WTC11 (cell line): ENCODE measurements at regions not wholly inside any gene's neighbourhood (a gene's known extent, or its start where the extent isn't known, plus 50 kb on each side); places are given as distances from the start of the nearest gene placed in this dataset.

ENCODE experiments used
- ATAC-seq: fragments of 200-7000 bp; cut with Tn5 transposase; 2 replicates; pipeline ENCODE4 v1.10.0; 2021; ENCODE audit warnings: mild to moderate bottlenecking, moderate library complexity
- CTCF ChIA-PET: fragments of 300-600 bp; sonication (Branson Sonifier 250); formaldehyde crosslinking; loops from one replicate; lab custom pipeline; 2021; ENCODE audit warnings: antibody characterized with exemption; lab: Charles Lee
- POLR2A ChIA-PET: fragments of 350-600 bp; sonication (Branson Sonifier 250); formaldehyde crosslinking; loops from one replicate; lab custom pipeline; 2021; ENCODE audit warnings: antibody characterized with exemption; lab: Charles Lee
- DNase-seq: peaks from one replicate; pipeline ENCODE4 v3.0.0; 2021; ENCODE audit warnings: low spot score
- H3K27ac Mint-ChIP-seq: 2 replicates; pipeline ENCODE4 v1.8.0; 2021; ENCODE audit warnings: mixed read lengths
- H3K27me3 Mint-ChIP-seq: 2 replicates; pipeline ENCODE4 v1.8.0; 2021; ENCODE audit warnings: low read depth, mild to moderate bottlenecking, moderate library complexity, mixed read lengths
- H3K36me3 Mint-ChIP-seq: 2 replicates; pipeline ENCODE4 v1.8.0; 2021; ENCODE audit warnings: mixed read lengths
- H3K4me1 Mint-ChIP-seq: 2 replicates; pipeline ENCODE4 v1.8.0; 2022; ENCODE audit warnings: mixed read lengths
- H3K4me3 Mint-ChIP-seq: 2 replicates; pipeline ENCODE4 v1.8.0; 2021; ENCODE audit warnings: mild to moderate bottlenecking, moderate library complexity, mixed read lengths
- H3K9me3 Mint-ChIP-seq: 2 replicates; pipeline ENCODE4 v1.8.0; 2021; ENCODE audit warnings: mixed read lengths
- AR ChIP-seq: fragments of 250-450 bp; sonication (Bioruptor Pico); IDR thresholded peaks from 2 replicates; pipeline ENCODE4 v1.9.0; 2021; ENCODE audit warnings: mild to moderate bottlenecking
- CDX4 ChIP-seq: fragments of 250-450 bp; sonication (Bioruptor Pico); IDR thresholded peaks from 2 replicates; pipeline ENCODE4 v1.9.0; 2021; ENCODE audit warnings: moderate library complexity, mild to moderate bottlenecking, inconsistent platforms, borderline replicate concordance
- CREM ChIP-seq: sonication (generic); formaldehyde crosslinking; IDR thresholded peaks from 2 replicates; pipeline ENCODE4 v1.8.1; 2022; ENCODE audit warnings: mild to moderate bottlenecking, missing genetic modification reagents, moderate library complexity
- E2F1 ChIP-seq: sonication (generic); formaldehyde crosslinking; IDR thresholded peaks from 2 replicates; pipeline ENCODE4 v1.8.0; 2022; ENCODE audit warnings: mild to moderate bottlenecking, missing genetic modification reagents
- ERG ChIP-seq: fragments of 250-450 bp; sonication (Bioruptor Pico); IDR thresholded peaks from 2 replicates; pipeline ENCODE4 v1.8.0; 2021; ENCODE audit warnings: mild to moderate bottlenecking
- ESRRA ChIP-seq: sonication (generic); formaldehyde crosslinking; IDR thresholded peaks from 2 replicates; pipeline ENCODE4 v1.8.1; 2022; ENCODE audit warnings: mild to moderate bottlenecking, missing genetic modification reagents, borderline replicate concordance
- FOXP1 ChIP-seq: sonication (generic); formaldehyde crosslinking; IDR thresholded peaks from 2 replicates; pipeline ENCODE4 v1.8.0; 2022; ENCODE audit warnings: missing genetic modification reagents, mild to moderate bottlenecking, moderate library complexity, borderline replicate concordance
- IRF1 ChIP-seq: sonication (generic); formaldehyde crosslinking; IDR thresholded peaks from 2 replicates; pipeline ENCODE4 v1.8.0; 2023; ENCODE audit warnings: missing genetic modification reagents
- MXD4 ChIP-seq: fragments of 250-450 bp; sonication (Bioruptor Pico); IDR thresholded peaks from 2 replicates; pipeline ENCODE4 v1.8.0; 2021; ENCODE audit warnings: mild to moderate bottlenecking, moderate library complexity, borderline replicate concordance
- NFYB ChIP-seq: sonication (generic); formaldehyde crosslinking; conservative IDR thresholded peaks from 2 replicates; pipeline ENCODE4 v1.8.0; 2022; ENCODE audit warnings: low read depth, missing genetic modification reagents
- RELA ChIP-seq: sonication (generic); formaldehyde crosslinking; IDR thresholded peaks from 2 replicates; pipeline ENCODE4 v1.8.1; 2022; ENCODE audit warnings: missing genetic modification reagents, mild to moderate bottlenecking, borderline replicate concordance
- TCF7 ChIP-seq: sonication (generic); formaldehyde crosslinking; IDR thresholded peaks from 2 replicates; pipeline ENCODE4 v1.8.0; 2022; ENCODE audit warnings: mild to moderate bottlenecking, low read depth, missing genetic modification reagents, moderate library complexity
- TEAD1 ChIP-seq: sonication (generic); formaldehyde crosslinking; IDR thresholded peaks from 2 replicates; pipeline ENCODE4 v1.8.0; 2022; ENCODE audit warnings: mild to moderate bottlenecking, missing genetic modification reagents
- TEAD4 ChIP-seq: sonication (generic); formaldehyde crosslinking; IDR thresholded peaks from 2 replicates; pipeline ENCODE4 v1.8.0; 2022; ENCODE audit warnings: mild to moderate bottlenecking, missing genetic modification reagents
- USF2 ChIP-seq: sonication (generic); formaldehyde crosslinking; IDR thresholded peaks from 2 replicates; pipeline ENCODE4 v1.8.1; 2023; ENCODE audit warnings: mild to moderate bottlenecking, missing genetic modification reagents, moderate library complexity
- ZNF138 ChIP-seq: sonication (generic); formaldehyde crosslinking; conservative IDR thresholded peaks from 2 replicates; pipeline ENCODE4 v1.8.1; 2022; ENCODE audit warnings: mild to moderate bottlenecking, moderate library complexity, missing genetic modification reagents
- ZSCAN18 ChIP-seq: fragments of 250-450 bp; sonication (Bioruptor Pico); IDR thresholded peaks from 2 replicates; pipeline ENCODE4 v2.1.2; 2022; ENCODE audit warnings: mild to moderate bottlenecking, moderate library complexity

GRCh38 chr10:29120216-29120615, 168.7 kb upstream of the LYZL1 start (continued):
- TF ChIP-seq TCF7 (CRISPR knock-in tag), result no peak
- no peak for TF ChIP-seq IRF1 (CRISPR knock-in tag)
- no peak for TF ChIP-seq CDX4 (CRISPR knock-in tag)
- no peak for TF ChIP-seq NFYB (CRISPR knock-in tag)
- TF ChIP-seq, all 79 proteins: peak for 0

- H3K4me1 Mint-ChIP-seq, result peaks cover 28% of the 10 kb centered on the region
- CTCF ChIA-PET, result no interaction called here
Observed at GRCh38 chr10:29124864-29125263, 164.0 kb upstream of the LYZL1 start.

GRCh38 chr10:29127037-29127700, 161.7 kb upstream of the LYZL1 start:
- no peaks in the 10 kb centered on the region for H3K36me3 Mint-ChIP-seq
- H3K4me1 Mint-ChIP-seq, result peaks cover 25% of the 10 kb centered on the region
- H3K9me3 Mint-ChIP-seq, result peaks cover 8% of the 10 kb centered on the region; the same call in 1 of the 2 replicates
- no peak overlapping the region for H3K4me3 Mint-ChIP-seq
- ATAC-seq (no peak), DNase-seq (no peak)
- ChIA-PET CTCF (interaction anchor here (0.8 to 3.6 kb wide), 8 partner anchors 8 to 463 kb away, joined by 3 to 19 read pairs (median 6); no protein-coding TSS in a partner anchor), POLR2A (no interaction called here)
- no peaks in the 10 kb centered on the region; the same call in 1 of the 2 replicates for H3K27me3 Mint-ChIP-seq
- H3K27ac Mint-ChIP-seq, result no peak overlapping the region
- TF ChIP-seq ZNF138 (CRISPR knock-in tag), result no peak
- TF ChIP-seq ESRRA (CRISPR knock-in tag), result no peak
- no peak for TF ChIP-seq E2F1 (CRISPR knock-in tag)
- TF ChIP-seq CREM (CRISPR knock-in tag), result no peak
- no peak for TF ChIP-seq NFYB (CRISPR knock-in tag)
- TF ChIP-seq ERG, result no peak
- TF ChIP-seq ZSCAN18, result no peak
- no peak for TF ChIP-seq USF2 (CRISPR knock-in tag)
- TF ChIP-seq TEAD1, result no peak

More at GRCh38 chr10:29124864-29125263, 164.0 kb upstream of the LYZL1 start:
- Mint-ChIP-seq H3K36me3 (no peaks in the 10 kb centered on the region), H3K9me3 (peaks cover 8% of the 10 kb centered on the region; the same call in 1 of the 2 replicates), H3K4me3 (no peak overlapping the region), H3K27ac (no peak overlapping the region; the same call in 1 of the 2 replicates), H3K27me3 (no peaks in the 10 kb centered on the region)
- TF ChIP-seq FOXP1, result no peak
- no peak for TF ChIP-seq AR (CRISPR knock-in tag)
- no peak for TF ChIP-seq RELA
- TF ChIP-seq MXD4 (CRISPR knock-in tag), result no peak
- TF ChIP-seq TEAD4 (CRISPR knock-in tag), result no peak
- POLR2A ChIA-PET, result no interaction called here
- DNase-seq, result no peak
- no peak for ATAC-seq
